Hepatocyte (in vitro differentiated cells): ENCODE measurements at regions not wholly inside any gene's neighbourhood (a gene's known extent, or its start where the extent isn't known, plus 50 kb on each side); places are given as distances from the start of the nearest gene placed in this dataset.
"Not testable (repeated sequence)": the region's sequence is repeated elsewhere in the genome, so short reads cannot be mapped to it uniquely, and the experiment has no call there.

Experiments
- DNase-seq: peaks from one replicate; pipeline ENCODE4 v3.0.0-alpha.2; 2016; ENCODE audit warnings: low spot score
- H2AFZ ChIP-seq: fragments of 200-600 bp; sonication (generic); 2 replicates; pipeline ENCODE4 v1.6.0; 2016; ENCODE audit warnings: antibody characterized with exemption, mild to moderate bottlenecking
- H3K27ac ChIP-seq: fragments of 200-600 bp; sonication (generic); 2 replicates; pipeline ENCODE4 v1.5.1; 2016; ENCODE audit warnings: mild to moderate bottlenecking
- H3K27me3 ChIP-seq: fragments of 200-600 bp; sonication (generic); 2 replicates; pipeline ENCODE4 v1.6.1; 2016
- H3K36me3 ChIP-seq: fragments of 200-600 bp; sonication (generic); replicated peaks from 2 replicates; pipeline ENCODE4 v1.5.1; 2016; ENCODE audit warnings: low read depth; ENCODE audit not compliant: insufficient read depth
- H3K4me1 ChIP-seq: fragments of 200-600 bp; sonication (generic); 2 replicates; pipeline ENCODE4 v1.5.1; 2016; ENCODE audit warnings: mild to moderate bottlenecking, moderate library complexity; ENCODE audit not compliant: insufficient read depth
- H3K4me2 ChIP-seq: fragments of 200-600 bp; sonication (generic); 2 replicates; pipeline ENCODE4 v1.6.0; 2016
- H3K4me3 ChIP-seq: fragments of 200-600 bp; sonication (generic); 2 replicates; pipeline ENCODE4 v1.5.1; 2016; ENCODE audit warnings: mild to moderate bottlenecking
- H3K79me2 ChIP-seq: fragments of 200-600 bp; sonication (generic); 2 replicates; pipeline ENCODE4 v1.6.0; 2017; ENCODE audit warnings: mild to moderate bottlenecking
- H3K9me2 ChIP-seq: fragments of 200-600 bp; sonication (generic); replicated peaks from 2 replicates; pipeline ENCODE4 v1.6.0; 2017; ENCODE audit warnings: mild to moderate bottlenecking; ENCODE audit not compliant: insufficient read depth
- H3K9me3 ChIP-seq: fragments of 200-600 bp; sonication (generic); 2 replicates; pipeline ENCODE4 v1.5.1; 2016; ENCODE audit warnings: low read depth, mild to moderate bottlenecking
- H4K20me1 ChIP-seq: fragments of 200-600 bp; sonication (generic); 2 replicates; pipeline ENCODE4 v1.6.0; 2016; ENCODE audit warnings: mild to moderate bottlenecking; ENCODE audit not compliant: insufficient read depth, poor library complexity, severe bottlenecking
- CTCF ChIP-seq: fragments of 200-600 bp; sonication (generic); IDR thresholded peaks from 2 replicates; pipeline ENCODE4 v1.5.1; 2016; ENCODE audit warnings: antibody characterized with exemption, mild to moderate bottlenecking; ENCODE audit not compliant: poor library complexity
- EZH2 ChIP-seq: fragments of 200-600 bp; sonication (generic); IDR thresholded peaks from 2 replicates; pipeline ENCODE4 v1.6.1; 2016; ENCODE audit warnings: antibody characterized with exemption, mild to moderate bottlenecking, borderline replicate concordance
- EZH2phosphoT487 ChIP-seq: fragments of 200-600 bp; sonication (generic); IDR thresholded peaks from one replicate; pipeline ENCODE4 v1.6.1; 2018; ENCODE audit warnings: antibody characterized with exemption, mild to moderate bottlenecking, low read depth, moderate library complexity; ENCODE audit not compliant: unreplicated experiment, severe bottlenecking
- WGBS: methylation state at CpG from one replicate; pipeline ENCODE4 v1.1.6; 2016; ENCODE audit warnings: low lambda C conversion rate; ENCODE audit errors: missing lambda C conversion rate; 5-methylcytosine and 5-hydroxymethylcytosine counted together

DNA sequence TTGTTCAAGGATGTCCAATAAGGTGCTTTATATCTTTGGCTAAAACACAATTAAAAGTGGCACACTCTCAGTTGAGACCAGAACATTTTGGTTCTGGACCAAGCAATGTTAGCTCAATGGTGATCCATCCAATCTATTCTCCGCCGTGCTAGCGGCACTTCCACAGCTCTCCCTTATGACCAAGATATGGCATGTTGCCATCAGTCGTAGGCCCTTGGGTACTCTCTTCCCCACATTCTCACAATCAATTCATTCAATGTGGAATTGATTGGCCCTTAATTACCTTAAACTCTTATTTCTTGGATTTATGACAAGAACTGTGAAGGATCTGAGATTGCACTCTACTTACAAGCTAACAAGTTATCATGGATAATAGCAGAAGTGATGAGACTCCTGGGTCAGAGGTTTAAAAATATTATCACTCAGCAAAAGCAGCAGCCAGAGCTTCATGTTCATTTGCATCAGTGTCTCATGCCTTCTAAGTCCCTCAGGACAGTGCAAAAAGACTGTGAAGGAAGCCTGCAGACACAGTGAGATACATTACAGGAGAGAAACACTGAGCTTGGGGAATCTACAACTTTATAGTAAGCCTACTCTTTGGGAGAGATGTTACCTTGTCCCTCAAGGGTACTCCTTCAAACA lies 80.0 kb upstream of the ARG1 start:
- Histone ChIP-seq H3K36me3 (no peaks in the 10 kb centered on the region), H3K27me3 (no peaks in the 10 kb centered on the region)
- WGBS: 89% methylated on average over 4 of the region's 4 CpGs

DNA sequence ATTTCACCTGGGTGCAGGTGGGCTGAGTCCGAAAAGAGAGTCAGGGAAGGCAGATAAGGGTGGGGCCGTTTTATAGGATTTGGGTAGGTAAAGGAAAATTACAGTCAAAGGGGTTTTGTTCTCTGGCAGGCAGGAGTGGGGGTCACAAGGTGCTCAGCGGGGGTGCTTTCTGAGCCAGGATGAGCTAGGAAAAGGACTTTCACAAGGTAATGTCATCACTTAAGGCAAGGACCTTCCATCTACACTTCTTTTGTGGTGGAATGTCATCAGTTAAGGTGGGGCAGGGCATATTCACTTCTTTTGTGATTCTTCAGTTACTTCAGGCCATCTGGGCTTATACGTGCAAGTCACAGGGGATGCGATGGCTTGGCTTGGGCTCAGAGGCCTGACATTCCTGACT lies 68.6 kb upstream of the ARG1 start:
- WGBS: 80% methylated on average over 5 of the region's 5 CpGs
- not testable (repeated sequence) for H3K4me2 ChIP-seq, H3K27me3 ChIP-seq, H3K27ac ChIP-seq, H3K9me2 ChIP-seq, H2AFZ ChIP-seq, H4K20me1 ChIP-seq, H3K4me1 ChIP-seq, H3K9me3 ChIP-seq, H3K4me3 ChIP-seq, H3K79me2 ChIP-seq, DNase-seq, H3K36me3 ChIP-seq

More for the DNA sequence above, 80.0 kb upstream of the ARG1 start:
- Histone ChIP-seq H3K4me3 (no peak overlapping the region), H3K9me3 (no peaks in the 10 kb centered on the region), H3K4me2 (no peak overlapping the region), H3K4me1 (no peaks in the 10 kb centered on the region), H3K79me2 (no peaks in the 10 kb centered on the region), H2AFZ (no peak overlapping the region), H3K9me2 (no peaks in the 10 kb centered on the region), H4K20me1 (no peaks in the 10 kb centered on the region), H3K27ac (no peak overlapping the region)
- TF ChIP-seq CTCF (no peak), EZH2phosphoT487 (no peak), EZH2 (no peak)
- DNase-seq: no peak

DNA sequence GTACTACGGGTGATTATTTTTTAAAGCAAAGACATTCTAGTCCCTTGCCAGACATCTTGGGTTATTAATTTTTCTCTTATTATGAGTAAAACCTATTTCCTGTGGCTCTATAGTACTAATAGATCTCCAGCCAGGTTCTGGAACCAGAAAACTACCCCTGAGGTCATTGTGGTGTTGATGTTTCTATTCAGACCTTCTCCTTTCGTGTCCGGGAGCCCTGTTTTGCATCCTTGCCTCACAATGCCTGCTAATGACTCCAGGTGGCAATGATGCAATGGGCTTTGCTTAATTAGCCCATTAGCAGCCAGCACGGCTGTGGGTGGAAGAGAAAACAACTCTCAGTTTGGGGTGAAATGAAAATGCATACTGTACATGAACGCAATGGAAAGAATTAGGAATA lies 62.9 kb upstream of the ARG1 start:
- WGBS: 63% methylated on average over 5 of the region's 5 CpGs
- H3K36me3 ChIP-seq: no peaks in the 10 kb centered on the region
- no peak overlapping the region for H3K27ac ChIP-seq
- no peaks in the 10 kb centered on the region for H3K9me2 ChIP-seq
- peak overlapping the region; percentile 14 for H2AFZ ChIP-seq
- H3K4me3 ChIP-seq: no peak overlapping the region
- no peak for TF ChIP-seq CTCF
- TF ChIP-seq EZH2: no peak
- TF ChIP-seq EZH2phosphoT487: no peak
- no peaks in the 10 kb centered on the region for H3K9me3 ChIP-seq
- H3K27me3 ChIP-seq: no peaks in the 10 kb centered on the region
- DNase-seq: no peak
- H4K20me1 ChIP-seq: no peaks in the 10 kb centered on the region
- H3K4me2 ChIP-seq: no peak overlapping the region
- no peaks in the 10 kb centered on the region for H3K79me2 ChIP-seq
- no peaks in the 10 kb centered on the region for H3K4me1 ChIP-seq

GRCh38 chr6:131510591-131510990 lies 62.4 kb upstream of the ARG1 start:
- Histone ChIP-seq H3K9me2 (no peaks in the 10 kb centered on the region), H3K4me1 (no peaks in the 10 kb centered on the region), H3K36me3 (no peaks in the 10 kb centered on the region), H3K27ac (no peak overlapping the region), H3K79me2 (no peaks in the 10 kb centered on the region), H3K4me2 (no peak overlapping the region), H3K9me3 (no peaks in the 10 kb centered on the region), H2AFZ (peak overlapping the region; percentile 14), H4K20me1 (no peaks in the 10 kb centered on the region), H3K4me3 (no peak overlapping the region), H3K27me3 (no peaks in the 10 kb centered on the region)
- DNase-seq: no peak
- TF ChIP-seq EZH2phosphoT487: no peak
- no peak for TF ChIP-seq EZH2
- TF ChIP-seq CTCF: no peak
